Endothelial cell of umbilical vein (primary cell): ENCODE measurements at regions not wholly inside any gene's neighbourhood (a gene's known extent, or its start where the extent isn't known, plus 50 kb on each side); places are given as distances from the start of the nearest gene placed in this dataset.

Source experiments
- BruUV-seq: library from RNA; stranded (reverse); fragments of 400-500 nt; replicated peaks from 2 replicates; lab custom pipeline; 2021; lab: Mats Ljungman, UMichigan
- CTCF ChIA-PET: fragments of 300-600, 350-600 bp; sonication (Branson Sonifier 250); formaldehyde crosslinking; loops from one replicate; lab custom pipeline; 2021; ENCODE audit warnings: antibody characterized with exemption, inconsistent platforms; lab: Charles Lee
- POLR2A ChIA-PET: fragments of 300-600, 350-600 bp; sonication (Branson Sonifier 250); formaldehyde crosslinking; loops from one replicate; lab custom pipeline; 2021; ENCODE audit warnings: antibody characterized with exemption, inconsistent platforms; lab: Charles Lee
- DNase-seq: peaks from one replicate; pipeline ENCODE4 v3.0.0-alpha.2; 2011; ENCODE audit warnings: low read depth, low spot score
- FAIRE-seq: peaks from 2 replicates; lab custom pipeline; 2011; peaks lifted over from hg19 to GRCh38; lab: Jason Lieb, UNC
- H2AFZ ChIP-seq: 2 replicates; pipeline ENCODE4 v1.6.0; 2012; ENCODE audit warnings: low read depth, low read length, control low read depth, inconsistent platforms
- H3K27ac ChIP-seq: 2 replicates; pipeline ENCODE4 v1.5.1; 2011; ENCODE audit warnings: low read depth, mild to moderate bottlenecking, control low read depth, low read length, moderate library complexity; ENCODE audit not compliant: insufficient read depth
- H3K27me3 ChIP-seq, 2 experiments: 2 replicates each; pipeline versions ENCODE4 v1.6.0 to v1.6.1; 2011; ENCODE audit warnings: low read length in 2 of 2, mixed read lengths in 1 of 2; ENCODE audit not compliant: control insufficient read depth in 2 of 2, insufficient read depth in 2 of 2
- H3K36me3 ChIP-seq, 2 experiments: 2 replicates in 1 of 2; 3 replicates in 1 of 2; pipeline ENCODE4 v1.5.1; 2011; ENCODE audit warnings: low read length in 2 of 2, mild to moderate bottlenecking in 1 of 2, moderate library complexity in 1 of 2; ENCODE audit not compliant: control insufficient read depth in 2 of 2, insufficient read depth in 2 of 2; ENCODE audit errors: extremely low read depth in 1 of 2
- H3K4me1 ChIP-seq: 3 replicates; pipeline ENCODE4 v1.5.1; 2011; ENCODE audit warnings: mild to moderate bottlenecking, low read length; ENCODE audit not compliant: control insufficient read depth, insufficient read depth; ENCODE audit errors: extremely low read depth
- H3K4me2 ChIP-seq: 2 replicates; pipeline ENCODE4 v1.6.1; 2011; ENCODE audit warnings: low read length, control low read depth, mixed read lengths; ENCODE audit not compliant: insufficient read depth
- H3K4me3 ChIP-seq, 3 experiments: fragments of 200-600 bp in 1 of 3; sonication (generic), shearing (Covaris generic) in 1 of 3; replicated peaks in 1 of 3; 2 replicates each; pipeline ENCODE4 v1.5.1; 2011 to 2016; ENCODE audit warnings: control low read depth in 3 of 3, low read length in 3 of 3, mild to moderate bottlenecking in 2 of 3, inconsistent platforms in 1 of 3, low read depth in 1 of 3, moderate library complexity in 1 of 3; ENCODE audit not compliant: insufficient read depth in 1 of 3
- H3K79me2 ChIP-seq: 2 replicates; pipeline ENCODE4 v1.6.0; 2012; ENCODE audit warnings: low read length, inconsistent platforms; ENCODE audit not compliant: control insufficient read depth, insufficient read depth
- H3K9ac ChIP-seq: replicated peaks from 2 replicates; pipeline ENCODE3; 2011; ENCODE audit warnings: low read length, control low read depth; ENCODE audit not compliant: insufficient read depth; ENCODE audit errors: extremely low read depth
- H3K9me1 ChIP-seq: replicated peaks from 3 replicates; pipeline ENCODE4 v1.6.0; 2011; ENCODE audit warnings: mild to moderate bottlenecking, low read length; ENCODE audit not compliant: control insufficient read depth, insufficient read depth; ENCODE audit errors: extremely low read depth
- H3K9me3 ChIP-seq: replicated peaks from 2 replicates; pipeline ENCODE4 v1.5.1; 2012; ENCODE audit warnings: low read length, inconsistent platforms; ENCODE audit not compliant: control insufficient read depth, insufficient read depth
- H4K20me1 ChIP-seq: replicated peaks from 2 replicates; pipeline ENCODE3; 2011; ENCODE audit warnings: mild to moderate bottlenecking, low read length; ENCODE audit not compliant: control insufficient read depth, insufficient read depth; ENCODE audit errors: extremely low read depth
- CTCF ChIP-seq, 2 donors: IDR thresholded peaks; 1 replicate in 1 of 2; 2 replicates in 1 of 2; pipeline ENCODE4 v1.5.1; 2011; ENCODE audit warnings: low read length in 2 of 2, mild to moderate bottlenecking in 2 of 2, moderate library complexity in 2 of 2, control low read depth in 1 of 2, inconsistent platforms in 1 of 2, low read depth in 1 of 2; ENCODE audit not compliant: insufficient read depth in 1 of 2; ENCODE audit errors: extremely low read depth in 1 of 2
- EZH2 ChIP-seq: IDR thresholded peaks from 2 replicates; pipeline ENCODE4 v1.6.1; 2012; ENCODE audit warnings: borderline replicate concordance, low read depth, mild to moderate bottlenecking, moderate library complexity, low read length, inconsistent platforms; ENCODE audit not compliant: severe bottlenecking
- FOS ChIP-seq: IDR thresholded peaks from 2 replicates; pipeline ENCODE4 v1.6.1; 2011; ENCODE audit warnings: mild to moderate bottlenecking, low read length, moderate library complexity, borderline replicate concordance; ENCODE audit not compliant: insufficient read depth
- GATA2 ChIP-seq: IDR thresholded peaks from 2 replicates; pipeline ENCODE4 v1.7.0; 2011; ENCODE audit warnings: low read depth, mild to moderate bottlenecking, moderate library complexity, mixed read lengths, low read length; ENCODE audit not compliant: insufficient read length, insufficient read depth
- JUN ChIP-seq: IDR thresholded peaks from 2 replicates; pipeline ENCODE4 v1.6.1; 2011; ENCODE audit warnings: borderline replicate concordance, low read depth; ENCODE audit not compliant: insufficient read length, insufficient read depth
- MAX ChIP-seq: IDR thresholded peaks from 2 replicates; pipeline ENCODE4 v1.6.1; 2011; ENCODE audit not compliant: insufficient read depth, insufficient read length
- MYC ChIP-seq: IDR thresholded peaks from one replicate; pipeline ENCODE4 v1.6.1; 2011; ENCODE audit warnings: mild to moderate bottlenecking, low read depth, low read length
- POLR2A ChIP-seq: IDR thresholded peaks from 2 replicates; pipeline ENCODE4 v1.6.1; 2012; ENCODE audit warnings: low read depth, mild to moderate bottlenecking, control low read depth, low read length
- POLR2AphosphoS5 ChIP-seq: IDR thresholded peaks from 2 replicates; pipeline ENCODE4 v1.6.1; 2012; ENCODE audit warnings: low read depth, mild to moderate bottlenecking, control low read depth, low read length, moderate library complexity; ENCODE audit not compliant: insufficient read depth
- dilution Hi-C: fragments of 300-500 bp; cut with MboI; formaldehyde crosslinking; loops from one replicate; pipeline ENCODE4 v1.15.0; 2019; ENCODE audit warnings: low sequenced_read_pairs; ENCODE audit not compliant: extremely low pct_ligation_motif_present
- intact Hi-C: fragments of 100-400 bp; cut with micrococcal nuclease; formaldehyde crosslinking; loops from one replicate; pipeline ENCODE4 v1.10.0; 2022

- Histone ChIP-seq H3K27me3 (no peaks in the 10 kb centered on the region), H3K9ac (no peak overlapping the region), H3K36me3 (no peaks in the 10 kb centered on the region), H3K4me2 (no peak overlapping the region), H3K79me2 (no peaks in the 10 kb centered on the region), H2AFZ (no peak overlapping the region), H3K9me1 (no peaks in the 10 kb centered on the region), H3K9me3 (no peaks in the 10 kb centered on the region), H3K27ac (no peak overlapping the region), H3K4me1 (no peaks in the 10 kb centered on the region), H4K20me1 (no peaks in the 10 kb centered on the region), H3K4me3 (no peak overlapping the region)
- FAIRE-seq (no peak), DNase-seq (no peak)
- CTCF ChIA-PET, result no interaction called here
- dilution Hi-C loops (no loop called here), intact Hi-C loops (no loop called here)
- no TSS peak for BruUV-seq
- POLR2A ChIA-PET, result no interaction called here
- TF ChIP-seq POLR2A (no peak), EZH2 (no peak), MAX (no peak), CTCF (IDR thresholded peaks at IDR 0.05; ENCODE audit: extremely low read depth in 1 of 2, insufficient read depth in 1 of 2, low read depth in 1 of 2, low read length in 2 of 2) (no peak), POLR2AphosphoS5 (no peak), MYC (no peak), FOS (no peak), JUN (no peak), GATA2 (no peak)
Observed at GRCh38 chr2:126513033-126513432, 142.9 kb upstream of the GYPC start.
